ENCODE measurements at regions not wholly inside any gene's neighbourhood (a gene's known extent, or its start where the extent isn't known, plus 50 kb on each side); places are given as distances from the start of the nearest gene placed in this dataset.

GRCh38 chr18:66078925-66079800, 328.4 kb downstream of the CDH7 start:
- TF ChIP-seq CTCF (conservative IDR thresholded peaks at IDR 0.05): no peak
- no peak for TF ChIP-seq EZH2 (IDR thresholded peaks at IDR 0.05; ENCODE audit: low read depth)

Measured in PC-9 (cell line).